Karpas-422 (cell line): ENCODE measurements at regions not wholly inside any gene's neighbourhood (a gene's known extent, or its start where the extent isn't known, plus 50 kb on each side); places are given as distances from the start of the nearest gene placed in this dataset.

Source experiments
- DNase-seq: peaks from one replicate; pipeline ENCODE4 v3.0.0-alpha.2; 2015
- H2AFZ ChIP-seq: fragments of 200-600 bp; sonication (generic); 2 replicates; pipeline ENCODE4 v1.6.1; 2014; ENCODE audit warnings: antibody characterized with exemption, low read length, mixed read lengths
- H3K27ac ChIP-seq: fragments of 200-600 bp; sonication (generic); 2 replicates; pipeline ENCODE4 v1.5.1; 2014; ENCODE audit warnings: mild to moderate bottlenecking, low read length, moderate library complexity
- H3K27me3 ChIP-seq: fragments of 200-600 bp; sonication (generic); 2 replicates; pipeline ENCODE4 v1.6.1; 2014; ENCODE audit warnings: low read length, mixed read lengths
- H3K36me3 ChIP-seq: fragments of 200-600 bp; sonication (generic); 2 replicates; pipeline ENCODE4 v1.6.1; 2014; ENCODE audit warnings: low read length, mixed read lengths; ENCODE audit not compliant: insufficient read depth
- H3K4me1 ChIP-seq: fragments of 200-600 bp; sonication (generic); 2 replicates; pipeline ENCODE4 v1.6.1; 2014; ENCODE audit warnings: mild to moderate bottlenecking, low read length, mixed read lengths
- H3K4me2 ChIP-seq: fragments of 200-600 bp; sonication (generic); 2 replicates; pipeline ENCODE4 v1.6.1; 2014; ENCODE audit warnings: low read length, low read depth, mild to moderate bottlenecking; ENCODE audit not compliant: poor library complexity, severe bottlenecking
- H3K4me3 ChIP-seq: fragments of 200-600 bp; sonication (generic); 2 replicates; pipeline ENCODE4 v1.5.1; 2014; ENCODE audit warnings: mild to moderate bottlenecking, antibody characterized with exemption, low read length, mixed read lengths
- H3K79me2 ChIP-seq: fragments of 200-600 bp; sonication (generic); 2 replicates; pipeline ENCODE4 v1.6.1; 2014; ENCODE audit warnings: mild to moderate bottlenecking, low read length, mixed read lengths
- H3K9ac ChIP-seq: fragments of 200-600 bp; sonication (generic); 2 replicates; pipeline ENCODE4 v1.6.0; 2014; ENCODE audit warnings: low read length
- H3K9me2 ChIP-seq: fragments of 200-600 bp; sonication (generic), shearing (Covaris generic); replicated peaks from 2 replicates; pipeline ENCODE4 v1.6.0; 2014; ENCODE audit warnings: mild to moderate bottlenecking, low read length, moderate library complexity; ENCODE audit not compliant: insufficient read depth
- H3K9me3 ChIP-seq: fragments of 300-700, 200-600 bp; sonication (generic); 2 replicates; pipeline ENCODE4 v1.6.1; 2014; ENCODE audit warnings: low read length, mixed read lengths
- H4K20me1 ChIP-seq: fragments of 200-600 bp; sonication (generic); 2 replicates; pipeline ENCODE4 v1.6.1; 2014; ENCODE audit warnings: mild to moderate bottlenecking, antibody characterized with exemption, low read length, low read depth; ENCODE audit not compliant: insufficient read depth

GRCh38 chr2:41963661-41964525, 83.9 kb upstream of the PKDCC start:
- no peaks in the 10 kb centered on the region for H3K9me2 ChIP-seq
- H3K27me3 ChIP-seq, result no peaks in the 10 kb centered on the region
- H3K4me3 ChIP-seq, result no peak overlapping the region
- H3K27ac ChIP-seq, result no peak overlapping the region
- no peak overlapping the region for H3K9ac ChIP-seq
- H2AFZ ChIP-seq, result no peak overlapping the region
- H3K36me3 ChIP-seq, result no peaks in the 10 kb centered on the region
- H3K4me2 ChIP-seq, result no peak overlapping the region
- no peaks in the 10 kb centered on the region for H3K79me2 ChIP-seq
- DNase-seq, result no peak
- H3K4me1 ChIP-seq, result no peaks in the 10 kb centered on the region
- H4K20me1 ChIP-seq, result no peaks in the 10 kb centered on the region
- no peaks in the 10 kb centered on the region for H3K9me3 ChIP-seq

- Histone ChIP-seq H3K79me2 (no peaks in the 10 kb centered on the region), H3K27me3 (no peaks in the 10 kb centered on the region), H3K9me2 (no peaks in the 10 kb centered on the region), H3K36me3 (no peaks in the 10 kb centered on the region), H3K27ac (no peak overlapping the region), H4K20me1 (no peaks in the 10 kb centered on the region), H3K9ac (no peak overlapping the region), H3K9me3 (no peaks in the 10 kb centered on the region), H2AFZ (no peak overlapping the region), H3K4me2 (no peak overlapping the region), H3K4me1 (no peaks in the 10 kb centered on the region), H3K4me3 (no peak overlapping the region)
- no peak for DNase-seq
These were observed 82.5 kb upstream of the PKDCC start for GRCh38 chr2:41965173-41965908.

- no peak overlapping the region for H3K4me2 ChIP-seq
- DNase-seq, result no peak
- no peaks in the 10 kb centered on the region for H3K4me1 ChIP-seq
- H3K9me2 ChIP-seq, result no peaks in the 10 kb centered on the region
- H3K79me2 ChIP-seq, result no peaks in the 10 kb centered on the region
- H3K27me3 ChIP-seq, result no peaks in the 10 kb centered on the region
- no peaks in the 10 kb centered on the region for H4K20me1 ChIP-seq
- no peaks in the 10 kb centered on the region for H3K36me3 ChIP-seq
- no peak overlapping the region for H2AFZ ChIP-seq
- H3K27ac ChIP-seq, result no peak overlapping the region
- no peak overlapping the region for H3K4me3 ChIP-seq
- no peaks in the 10 kb centered on the region for H3K9me3 ChIP-seq
- H3K9ac ChIP-seq, result no peak overlapping the region
These were observed 81.9 kb upstream of the PKDCC start for GRCh38 chr2:41965909-41966295.

- DNase-seq, result no peak
- Histone ChIP-seq H3K4me1 (no peaks in the 10 kb centered on the region), H2AFZ (no peak overlapping the region), H3K9me3 (no peaks in the 10 kb centered on the region), H3K27ac (no peak overlapping the region), H3K9me2 (no peaks in the 10 kb centered on the region), H3K36me3 (no peaks in the 10 kb centered on the region), H3K27me3 (no peaks in the 10 kb centered on the region), H3K9ac (no peak overlapping the region), H4K20me1 (no peaks in the 10 kb centered on the region), H3K4me3 (no peak overlapping the region), H3K4me2 (no peak overlapping the region), H3K79me2 (no peaks in the 10 kb centered on the region)
These were observed 81.4 kb upstream of the PKDCC start for GRCh38 chr2:41966431-41966893.

- Histone ChIP-seq H3K9me3 (no peaks in the 10 kb centered on the region), H3K27me3 (no peaks in the 10 kb centered on the region), H2AFZ (no peak overlapping the region), H3K79me2 (no peaks in the 10 kb centered on the region), H3K4me3 (no peak overlapping the region), H4K20me1 (no peaks in the 10 kb centered on the region), H3K27ac (no peak overlapping the region), H3K9ac (no peak overlapping the region), H3K4me1 (no peaks in the 10 kb centered on the region), H3K9me2 (no peaks in the 10 kb centered on the region), H3K36me3 (no peaks in the 10 kb centered on the region), H3K4me2 (no peak overlapping the region)
- DNase-seq, result no peak
These were observed 80.9 kb upstream of the PKDCC start for GRCh38 chr2:41966920-41967319.

GRCh38 chr2:41967476-41968181, 80.2 kb upstream of the PKDCC start:
- no peak overlapping the region for H2AFZ ChIP-seq
- no peak overlapping the region for H3K4me2 ChIP-seq

GRCh38 chr2:41968182-41968578, 79.6 kb upstream of the PKDCC start:
- Histone ChIP-seq H2AFZ (no peak overlapping the region), H3K36me3 (no peaks in the 10 kb centered on the region), H3K27me3 (no peaks in the 10 kb centered on the region), H3K9me3 (no peaks in the 10 kb centered on the region), H3K4me3 (no peak overlapping the region), H3K9ac (no peak overlapping the region), H3K9me2 (no peaks in the 10 kb centered on the region), H3K4me2 (no peak overlapping the region), H3K4me1 (no peaks in the 10 kb centered on the region), H4K20me1 (no peaks in the 10 kb centered on the region), H3K79me2 (no peaks in the 10 kb centered on the region), H3K27ac (no peak overlapping the region)
- DNase-seq, result no peak

More at GRCh38 chr2:41967476-41968181, 80.2 kb upstream of the PKDCC start:
- H3K9me3 ChIP-seq, result no peaks in the 10 kb centered on the region
- no peak overlapping the region for H3K4me3 ChIP-seq
- no peaks in the 10 kb centered on the region for H3K27me3 ChIP-seq
- no peaks in the 10 kb centered on the region for H3K79me2 ChIP-seq
- no peak overlapping the region for H3K27ac ChIP-seq
- no peaks in the 10 kb centered on the region for H3K4me1 ChIP-seq
- no peaks in the 10 kb centered on the region for H3K9me2 ChIP-seq
- H4K20me1 ChIP-seq, result no peaks in the 10 kb centered on the region
- H3K9ac ChIP-seq, result no peak overlapping the region
- H3K36me3 ChIP-seq, result no peaks in the 10 kb centered on the region
- no peak for DNase-seq
